PC-9 (cell line): ENCODE measurements at regions not wholly inside any gene's neighbourhood (a gene's known extent, or its start where the extent isn't known, plus 50 kb on each side); places are given as distances from the start of the nearest gene placed in this dataset.

Experiments
- BruUV-seq: library from RNA; stranded (reverse); fragments of 400-500 nt; replicated peaks from 2 replicates; lab custom pipeline; 2021; lab: Mats Ljungman, UMichigan
- CTCF ChIA-PET: fragments of 300-600 bp; sonication (Branson Sonifier 250); formaldehyde crosslinking; loops from one replicate; lab custom pipeline; 2022; ENCODE audit warnings: antibody characterized with exemption; lab: Charles Lee
- POLR2A ChIA-PET: fragments of 300-600 bp; sonication (Branson Sonifier 250); formaldehyde crosslinking; loops from one replicate; lab custom pipeline; 2022; ENCODE audit warnings: antibody characterized with exemption; ENCODE audit not compliant: unreplicated experiment; lab: Charles Lee
- DNase-seq, 2 experiments: peaks; one replicate each; pipeline versions ENCODE4 v3.0.0 to v3.0.0-alpha.2; 2015 to 2022; ENCODE audit warnings: mixed read lengths in 1 of 2
- H2AFZ ChIP-seq: fragments of 200-600 bp; sonication (generic); 2 replicates; pipeline ENCODE4 v1.8.1; 2017; ENCODE audit warnings: antibody characterized with exemption
- H3F3A ChIP-seq: fragments of 200-600 bp; sonication (generic); 2 replicates; pipeline ENCODE4 v1.8.1; 2017; ENCODE audit warnings: antibody characterized with exemption, mild to moderate bottlenecking, low read depth; ENCODE audit not compliant: insufficient read depth
- H3K27ac ChIP-seq: fragments of 200-600 bp; sonication (generic); 2 replicates; pipeline ENCODE4 v1.6.1; 2016; ENCODE audit warnings: mixed run types
- H3K27me3 ChIP-seq: fragments of 200-600 bp; sonication (generic); 2 replicates; pipeline ENCODE4 v1.6.1; 2016; ENCODE audit warnings: low read depth, mixed run types; ENCODE audit not compliant: insufficient read depth
- H3K36me3 ChIP-seq: fragments of 200-600 bp; sonication (generic); 2 replicates; pipeline ENCODE4 v1.6.1; 2016; ENCODE audit warnings: low read depth, mixed run types
- H3K4me1 ChIP-seq: fragments of 200-600 bp; sonication (generic); replicated peaks from 2 replicates; pipeline ENCODE4 v1.6.1; 2016; ENCODE audit warnings: mixed run types; ENCODE audit not compliant: insufficient read depth
- H3K4me2 ChIP-seq: fragments of 200-600 bp; sonication (generic); 2 replicates; pipeline ENCODE4 v1.6.1; 2017; ENCODE audit warnings: mixed run types
- H3K4me3 ChIP-seq: fragments of 200-600 bp; sonication (generic); 2 replicates; pipeline ENCODE4 v1.6.1; 2016; ENCODE audit warnings: mixed run types
- H3K79me2 ChIP-seq: fragments of 200-600 bp; sonication (generic); 2 replicates; pipeline ENCODE4 v1.6.1; 2017; ENCODE audit warnings: low read depth, mixed run types
- H3K9me2 ChIP-seq: fragments of 200-600 bp; sonication (generic); 2 replicates; pipeline ENCODE4 v1.8.1; 2017; ENCODE audit warnings: mild to moderate bottlenecking; ENCODE audit not compliant: insufficient read depth
- H3K9me3 ChIP-seq: fragments of 200-600 bp; sonication (generic); 2 replicates; pipeline ENCODE4 v1.8.1; 2016; ENCODE audit warnings: low read depth; ENCODE audit not compliant: insufficient read depth
- H4K20me1 ChIP-seq: fragments of 200-600 bp; sonication (generic); 2 replicates; pipeline ENCODE4 v1.8.1; 2017; ENCODE audit not compliant: insufficient read depth
- CTCF ChIP-seq: fragments of 200-600 bp; sonication (generic); conservative IDR thresholded peaks from 2 replicates; pipeline ENCODE4 v1.6.1; 2017; ENCODE audit warnings: mixed run types, antibody characterized with exemption, mild to moderate bottlenecking, moderate library complexity
- EZH2 ChIP-seq: fragments of 200-600 bp; sonication (generic); IDR thresholded peaks from 2 replicates; pipeline ENCODE4 v1.8.0; 2017; ENCODE audit warnings: antibody characterized with exemption, low read depth
- intact Hi-C: fragments of 100-400 bp; cut with micrococcal nuclease; formaldehyde crosslinking; loops from one replicate; pipeline ENCODE4 v1.10.0; 2022; ENCODE audit not compliant: unreplicated experiment

DNA sequence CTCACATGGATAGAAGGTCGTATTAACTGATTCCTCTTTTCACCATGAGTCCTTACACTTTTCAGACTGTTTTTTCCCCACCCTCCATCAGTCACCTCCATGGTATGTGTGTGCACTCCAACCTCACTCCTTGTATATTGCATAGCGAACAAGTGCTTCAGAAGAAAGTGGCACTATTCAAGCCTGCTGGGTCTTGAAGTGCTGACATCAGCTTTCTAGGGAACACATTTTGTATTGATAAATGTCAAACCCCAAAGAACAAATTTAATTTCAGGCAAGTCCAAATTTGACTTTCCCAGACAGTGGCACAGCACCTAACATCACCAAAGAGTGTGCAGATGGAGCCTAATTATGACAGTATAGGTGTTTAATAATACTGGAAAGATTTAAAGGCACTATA, 617.4 kb upstream of the STXBP6 start:
- Histone ChIP-seq H3K4me3 (no peak overlapping the region), H3K27me3 (no peaks in the 10 kb centered on the region), H3K4me1 (no peaks in the 10 kb centered on the region), H3K9me3 (no peaks in the 10 kb centered on the region), H3K9me2 (no peaks in the 10 kb centered on the region), H3K79me2 (no peaks in the 10 kb centered on the region), H3F3A (no peaks in the 10 kb centered on the region), H4K20me1 (no peaks in the 10 kb centered on the region), H3K27ac (no peak overlapping the region), H2AFZ (no peak overlapping the region), H3K36me3 (no peaks in the 10 kb centered on the region), H3K4me2 (no peak overlapping the region)
- intact Hi-C loops = no loop called here
- DNase-seq = no peak
- no peak for TF ChIP-seq CTCF
- no peak for TF ChIP-seq EZH2
- BruUV-seq = no TSS peak
- ChIA-PET CTCF (no interaction called here), POLR2A (no interaction called here)

DNA sequence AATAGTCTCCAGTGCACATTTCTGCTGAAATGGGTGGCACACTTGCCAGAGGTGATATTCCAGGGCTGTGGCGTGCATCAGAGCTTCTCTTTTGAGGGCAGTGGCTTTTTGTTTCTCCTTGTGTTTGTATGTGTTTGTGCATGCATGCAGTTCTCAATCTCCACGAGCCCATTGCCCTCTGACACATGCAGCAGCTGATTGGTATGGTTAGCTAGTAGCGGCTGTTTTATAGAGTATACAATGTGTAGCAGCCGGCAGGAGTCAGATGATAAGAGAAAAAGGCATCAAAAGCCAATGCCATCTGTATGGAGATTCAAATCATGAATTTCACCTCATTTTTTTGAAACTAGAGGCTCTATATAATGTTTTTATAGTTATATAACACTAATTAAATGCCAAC, 616.9 kb upstream of the STXBP6 start:
- BruUV-seq = no TSS peak
- Histone ChIP-seq H3K79me2 (no peaks in the 10 kb centered on the region), H2AFZ (no peak overlapping the region), H4K20me1 (no peaks in the 10 kb centered on the region), H3K27me3 (no peaks in the 10 kb centered on the region), H3K4me3 (no peak overlapping the region), H3K4me2 (no peak overlapping the region), H3F3A (no peaks in the 10 kb centered on the region), H3K4me1 (no peaks in the 10 kb centered on the region), H3K9me3 (no peaks in the 10 kb centered on the region), H3K9me2 (no peaks in the 10 kb centered on the region), H3K36me3 (no peaks in the 10 kb centered on the region), H3K27ac (no peak overlapping the region)
- ChIA-PET CTCF (no interaction called here), POLR2A (no interaction called here)
- no peak for TF ChIP-seq CTCF
- TF ChIP-seq EZH2 = no peak
- DNase-seq = no peak
- intact Hi-C loops = no loop called here

- H3K9me3 ChIP-seq = no peaks in the 10 kb centered on the region
- no peaks in the 10 kb centered on the region for H3K9me2 ChIP-seq
- TF ChIP-seq CTCF (no peak), EZH2 (no peak)
- DNase-seq = no peak
- no TSS peak for BruUV-seq
- no peak overlapping the region for H3K4me3 ChIP-seq
- ChIA-PET POLR2A (no interaction called here), CTCF (no interaction called here)
- no peaks in the 10 kb centered on the region for H3K27me3 ChIP-seq
- H4K20me1 ChIP-seq = no peaks in the 10 kb centered on the region
- no peak overlapping the region for H3K27ac ChIP-seq
- H3K4me1 ChIP-seq = no peaks in the 10 kb centered on the region
- H3K79me2 ChIP-seq = no peaks in the 10 kb centered on the region
- no peak overlapping the region for H3K4me2 ChIP-seq
- no peak overlapping the region for H2AFZ ChIP-seq
- intact Hi-C loops = no loop called here
- no peaks in the 10 kb centered on the region for H3K36me3 ChIP-seq
- no peaks in the 10 kb centered on the region for H3F3A ChIP-seq
Measured at GRCh38 chr14:25658988-25659387, 609.0 kb upstream of the STXBP6 start.
